ENCODE measurements at regions not wholly inside any gene's neighbourhood (a gene's known extent, or its start where the extent isn't known, plus 50 kb on each side); places are given as distances from the start of the nearest gene placed in this dataset.

GRCh38 chr7:155897758-155898386 lies 85.6 kb upstream of the SHH start:
- H3K36me3 Mint-ChIP-seq, result no peaks in the 10 kb centered on the region
- no peak for DNase-seq
- H3K9me3 Mint-ChIP-seq (ENCODE audit: low read depth), result no peaks in the 10 kb centered on the region
- H3K4me3 Mint-ChIP-seq, result no peak overlapping the region
- no peaks in the 10 kb centered on the region for H3K4me1 Mint-ChIP-seq
- no peak for ATAC-seq
- H3K27ac Mint-ChIP-seq, result no peak overlapping the region
- CTCF ChIA-PET, result no interaction called here
- no peaks in the 10 kb centered on the region for H3K27me3 Mint-ChIP-seq

DNA sequence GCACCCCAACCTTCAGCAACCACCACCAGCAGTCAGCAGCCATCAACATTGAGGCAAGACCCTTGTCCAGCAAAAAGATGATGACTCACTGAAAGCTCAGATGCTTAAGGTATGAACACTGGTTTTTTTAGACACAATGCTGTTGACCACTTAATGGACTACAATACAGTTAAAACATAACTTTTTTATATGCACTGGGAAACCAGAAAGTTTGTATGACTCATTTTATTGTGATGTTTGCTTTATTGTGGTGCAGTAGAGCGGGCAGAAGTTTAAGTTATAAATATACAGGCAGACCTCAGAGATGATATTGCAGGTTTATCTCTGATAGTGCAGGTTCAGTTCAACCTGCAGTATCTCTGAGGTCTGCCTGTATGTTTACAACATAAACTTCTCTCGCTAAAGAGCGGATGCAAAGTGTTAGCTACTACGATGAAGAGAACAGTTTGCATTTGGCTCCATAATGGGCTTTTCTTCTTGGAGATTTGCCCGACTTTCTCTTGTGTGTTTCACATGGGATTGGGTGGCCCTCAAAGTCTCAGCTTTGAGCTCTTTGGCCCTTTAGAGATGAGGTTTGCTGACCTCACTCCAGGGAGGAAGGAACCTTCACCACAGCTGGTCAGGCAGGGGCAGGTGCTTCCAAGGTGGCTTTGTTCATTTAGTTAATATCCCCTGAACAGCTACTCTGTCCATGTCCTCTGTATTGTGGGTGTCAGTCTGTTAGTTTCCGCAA lies 84.4 kb upstream of the SHH start:
- H3K4me3 Mint-ChIP-seq, result no peak overlapping the region
- no peaks in the 10 kb centered on the region for H3K4me1 Mint-ChIP-seq
- no peaks in the 10 kb centered on the region for H3K36me3 Mint-ChIP-seq
- no peak overlapping the region for H3K27ac Mint-ChIP-seq
- no peaks in the 10 kb centered on the region for H3K27me3 Mint-ChIP-seq
- no peak for DNase-seq
- no peaks in the 10 kb centered on the region for H3K9me3 Mint-ChIP-seq (ENCODE audit: low read depth)
- CTCF ChIA-PET, result no interaction called here
- no peak for ATAC-seq

DNA sequence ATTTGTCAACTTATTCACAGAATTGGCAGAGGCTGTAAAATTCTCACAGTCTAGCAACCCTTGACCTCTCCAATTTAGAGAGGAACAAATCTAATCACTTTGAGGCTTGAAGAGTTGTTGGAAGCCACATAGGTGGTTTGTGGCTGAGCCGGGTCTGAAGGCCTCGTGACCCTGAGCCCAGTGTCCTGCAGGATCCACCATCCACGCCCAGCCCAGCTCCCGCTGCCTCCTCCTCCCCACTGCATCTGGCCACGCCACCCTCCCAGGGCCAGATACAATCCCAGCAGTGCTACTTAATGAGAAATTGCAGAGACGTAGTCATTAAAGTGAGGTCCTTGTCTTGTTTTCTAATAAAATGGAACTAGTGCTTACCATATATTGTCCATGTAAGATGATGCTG lies 81.4 kb upstream of the SHH start:
- H3K36me3 Mint-ChIP-seq, result no peaks in the 10 kb centered on the region
- peaks cover 4% of the 10 kb centered on the region for H3K9me3 Mint-ChIP-seq (ENCODE audit: low read depth)
- no peak overlapping the region for H3K4me3 Mint-ChIP-seq
- DNase-seq (no peak), ATAC-seq (no peak)
- CTCF ChIA-PET, result no interaction called here
- no peak overlapping the region for H3K27ac Mint-ChIP-seq
- no peaks in the 10 kb centered on the region for H3K4me1 Mint-ChIP-seq
- H3K27me3 Mint-ChIP-seq, result no peaks in the 10 kb centered on the region

DNA sequence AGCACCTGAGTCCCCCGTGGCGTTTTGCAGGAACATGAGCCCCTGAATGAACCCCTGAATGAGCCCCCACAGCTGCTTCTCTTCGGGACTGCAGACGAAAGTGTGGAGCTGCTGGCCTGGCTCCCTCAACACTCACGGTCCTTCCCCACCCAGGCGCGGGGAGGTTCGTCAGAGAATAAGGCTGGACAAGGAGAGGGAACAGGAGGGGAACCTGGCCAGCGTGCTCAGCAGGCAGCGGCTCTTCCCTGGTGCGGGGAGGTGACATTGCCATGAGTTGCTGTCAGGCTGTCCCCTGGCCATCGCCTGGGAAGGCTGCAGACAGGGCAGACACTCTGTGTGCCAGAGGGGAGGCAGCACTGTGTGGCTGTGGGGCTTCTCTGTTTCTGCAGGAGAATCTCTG lies 80.9 kb upstream of the SHH start:
- H3K4me1 Mint-ChIP-seq, result no peaks in the 10 kb centered on the region

GRCh38 chr7:155889636-155890511 lies 77.6 kb upstream of the SHH start:
- no peak overlapping the region for H3K27ac Mint-ChIP-seq
- ATAC-seq, result no peak
- H3K4me3 Mint-ChIP-seq, result no peak overlapping the region
- CTCF ChIA-PET, result no interaction called here
- H3K36me3 Mint-ChIP-seq, result no peaks in the 10 kb centered on the region
- peaks cover 4% of the 10 kb centered on the region for H3K9me3 Mint-ChIP-seq (ENCODE audit: low read depth)
- H3K4me1 Mint-ChIP-seq, result no peaks in the 10 kb centered on the region
- no peak for DNase-seq
- H3K27me3 Mint-ChIP-seq, result no peaks in the 10 kb centered on the region

More for the DNA sequence above, 80.9 kb upstream of the SHH start:
- ATAC-seq (no peak), DNase-seq (no peak)
- Mint-ChIP-seq H3K27ac (no peak overlapping the region), H3K27me3 (no peaks in the 10 kb centered on the region), H3K4me3 (no peak overlapping the region), H3K9me3 (ENCODE audit: low read depth) (peaks cover 4% of the 10 kb centered on the region), H3K36me3 (no peaks in the 10 kb centered on the region)
- CTCF ChIA-PET, result no interaction called here

- H3K4me3 Mint-ChIP-seq, result no peak overlapping the region
- no peak overlapping the region for H3K27ac Mint-ChIP-seq
- CTCF ChIA-PET, result no interaction called here
- peaks cover 4% of the 10 kb centered on the region for H3K9me3 Mint-ChIP-seq (ENCODE audit: low read depth)
- no peak for DNase-seq
- no peak for ATAC-seq
- H3K27me3 Mint-ChIP-seq, result no peaks in the 10 kb centered on the region
- H3K4me1 Mint-ChIP-seq, result no peaks in the 10 kb centered on the region
- no peaks in the 10 kb centered on the region for H3K36me3 Mint-ChIP-seq
Observed at GRCh38 chr7:155887174-155887525, 74.9 kb upstream of the SHH start.

- DNase-seq (no peak), ATAC-seq (no peak)
- H3K4me3 Mint-ChIP-seq, result no peak overlapping the region
- H3K9me3 Mint-ChIP-seq (ENCODE audit: low read depth), result peaks cover 4% of the 10 kb centered on the region
- no peaks in the 10 kb centered on the region for H3K36me3 Mint-ChIP-seq
- no peaks in the 10 kb centered on the region for H3K27me3 Mint-ChIP-seq
- CTCF ChIA-PET, result no interaction called here
- no peak overlapping the region for H3K27ac Mint-ChIP-seq
- H3K4me1 Mint-ChIP-seq, result no peaks in the 10 kb centered on the region
Observed at GRCh38 chr7:155886391-155887173, 74.3 kb upstream of the SHH start.

DNA sequence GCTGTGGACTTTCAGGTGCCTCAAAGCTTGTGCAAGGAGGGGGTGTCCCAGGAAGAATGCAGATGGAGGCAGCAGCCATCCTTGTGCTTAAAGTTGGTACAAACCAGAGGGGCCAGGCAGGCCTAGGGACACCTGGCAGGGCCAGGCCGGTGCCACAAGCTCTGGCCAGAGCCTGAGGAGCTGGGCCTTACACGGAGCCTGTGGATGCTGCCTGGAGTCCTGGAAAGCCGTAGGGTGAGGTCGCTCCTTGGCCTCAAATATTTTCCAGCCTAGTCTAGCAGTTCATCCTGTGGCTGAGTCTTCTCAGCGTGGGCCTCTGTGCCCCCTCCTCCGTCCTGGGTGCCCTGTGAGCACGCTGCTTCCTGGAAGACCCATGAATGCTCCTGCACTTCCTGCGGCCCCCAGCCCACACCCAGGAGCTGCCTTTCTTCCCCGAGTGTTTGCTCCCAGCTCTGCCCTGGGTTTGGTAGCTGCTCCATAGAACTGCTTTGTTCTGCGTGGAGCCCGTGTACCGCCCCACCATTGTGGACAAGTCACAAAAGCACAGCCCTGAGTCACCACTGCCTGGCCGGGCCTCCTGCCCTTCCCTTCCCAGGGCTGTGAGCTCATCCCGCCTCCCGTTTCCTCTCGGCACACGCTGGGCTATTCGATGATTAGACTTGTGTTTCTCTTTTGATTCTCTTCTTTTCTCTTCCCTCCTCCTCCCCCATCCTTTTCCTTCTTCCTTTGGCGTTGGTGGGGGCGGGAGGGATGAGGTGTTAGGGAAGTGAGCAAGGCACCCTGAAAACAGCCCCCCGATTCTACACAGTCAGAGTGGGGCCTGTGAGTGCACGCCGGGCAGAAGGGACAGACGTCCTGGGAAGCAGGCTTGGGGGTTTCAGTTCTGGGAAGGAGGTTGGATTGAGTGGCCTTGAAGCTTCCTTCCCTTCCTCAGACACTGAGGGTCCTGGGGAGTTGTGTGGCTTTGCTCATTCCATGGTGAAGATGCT lies 73.2 kb upstream of the SHH start:
- no peaks in the 10 kb centered on the region for H3K4me1 Mint-ChIP-seq

DNA sequence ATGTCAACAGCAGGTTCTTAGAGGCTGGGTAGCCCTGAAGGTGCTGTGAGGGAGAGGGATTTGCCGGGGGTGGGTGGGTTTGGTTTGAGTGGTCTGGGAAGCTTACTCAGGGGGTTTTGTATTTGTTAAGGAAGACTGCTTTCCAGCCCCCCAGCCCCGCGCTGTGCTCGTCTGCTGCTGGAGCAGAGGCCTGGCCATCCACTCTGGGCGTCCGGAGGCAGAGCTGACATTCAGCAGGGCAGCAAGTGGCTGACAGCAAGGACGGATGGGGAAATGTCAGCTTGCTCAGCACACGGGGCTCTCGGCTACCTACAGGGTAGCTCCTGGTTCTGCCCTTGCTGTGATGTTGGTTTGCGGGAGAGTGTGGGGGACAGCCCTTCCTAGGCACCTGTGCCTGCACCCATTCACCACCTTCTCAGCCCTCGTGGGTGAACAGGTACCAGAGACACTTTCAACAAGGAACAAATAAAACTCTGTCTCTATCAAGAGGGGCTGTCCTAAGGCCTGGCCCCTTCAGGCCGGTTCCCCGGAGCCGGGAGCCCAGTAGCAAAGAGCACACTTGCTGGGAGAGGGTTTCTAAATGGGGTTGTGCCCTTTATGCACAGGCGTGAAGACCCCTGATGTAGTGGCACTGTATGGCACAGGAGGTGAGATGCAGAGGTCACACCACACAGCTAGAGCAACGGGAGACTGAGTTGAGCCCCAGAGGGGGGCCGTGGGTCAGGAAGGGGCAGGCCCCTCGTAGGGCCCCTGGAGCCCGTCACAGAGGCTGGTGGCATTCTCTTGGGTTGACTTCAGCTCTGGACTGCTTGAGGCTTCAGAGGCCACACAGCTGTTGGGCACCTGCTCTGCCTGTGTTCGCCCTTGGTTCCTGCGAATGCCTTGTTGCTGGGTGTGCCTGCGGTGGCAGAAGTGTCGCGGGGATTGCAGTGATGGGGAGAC lies 72.2 kb upstream of the SHH start:
- H3K27ac Mint-ChIP-seq, result no peak overlapping the region
- H3K36me3 Mint-ChIP-seq, result no peaks in the 10 kb centered on the region
- DNase-seq, result no peak
- CTCF ChIA-PET, result no interaction called here
- H3K9me3 Mint-ChIP-seq (ENCODE audit: low read depth), result no peaks in the 10 kb centered on the region
- no peak for ATAC-seq
- H3K4me1 Mint-ChIP-seq, result no peaks in the 10 kb centered on the region
- no peaks in the 10 kb centered on the region for H3K27me3 Mint-ChIP-seq
- no peak overlapping the region for H3K4me3 Mint-ChIP-seq

More for the DNA sequence above, 73.2 kb upstream of the SHH start:
- no peak for DNase-seq
- Mint-ChIP-seq H3K9me3 (ENCODE audit: low read depth) (no peaks in the 10 kb centered on the region), H3K27me3 (no peaks in the 10 kb centered on the region), H3K27ac (no peak overlapping the region), H3K36me3 (no peaks in the 10 kb centered on the region), H3K4me3 (no peak overlapping the region)
- CTCF ChIA-PET, result no interaction called here
- ATAC-seq, result no peak

GRCh38 chr7:155883491-155884224 lies 71.4 kb upstream of the SHH start:
- no peak overlapping the region for H3K4me3 Mint-ChIP-seq
- H3K9me3 Mint-ChIP-seq (ENCODE audit: low read depth), result no peaks in the 10 kb centered on the region
- DNase-seq, result no peak
- no peaks in the 10 kb centered on the region for H3K4me1 Mint-ChIP-seq
- CTCF ChIA-PET, result no interaction called here
- H3K27me3 Mint-ChIP-seq, result no peaks in the 10 kb centered on the region
- no peak for ATAC-seq
- no peak overlapping the region for H3K27ac Mint-ChIP-seq
- no peaks in the 10 kb centered on the region for H3K36me3 Mint-ChIP-seq

- Mint-ChIP-seq H3K36me3 (no peaks in the 10 kb centered on the region), H3K27ac (no peak overlapping the region), H3K9me3 (ENCODE audit: low read depth) (no peaks in the 10 kb centered on the region), H3K4me1 (no peaks in the 10 kb centered on the region), H3K4me3 (no peak overlapping the region), H3K27me3 (no peaks in the 10 kb centered on the region)
- ATAC-seq, result no peak
- DNase-seq, result no peak
- CTCF ChIA-PET, result no interaction called here
Observed at GRCh38 chr7:155882596-155882995, 70.3 kb upstream of the SHH start.

Data from activated CD8-positive, alpha-beta memory T cell treated with anti-CD3 and anti-CD28 coated beads, Interleukin-2, amount 10 ng/mL, durations not matched to agents 7 days and 5 days (primary cell).